Ectodermal cell (in vitro differentiated cells): ENCODE measurements at regions not wholly inside any gene's neighbourhood (a gene's known extent, or its start where the extent isn't known, plus 50 kb on each side); places are given as distances from the start of the nearest gene placed in this dataset.
"Not testable (repeated sequence)": the region's sequence is repeated elsewhere in the genome, so short reads cannot be mapped to it uniquely, and the experiment has no call there.

Experiments
- H3K27ac ChIP-seq: 2 replicates; pipeline ENCODE4 v1.7.0; 2013; ENCODE audit warnings: mild to moderate bottlenecking, low read depth, low read length; ENCODE audit not compliant: insufficient read depth, poor library complexity, severe bottlenecking
- H3K27me3 ChIP-seq: 2 replicates; pipeline ENCODE4 v1.7.0; 2013; ENCODE audit warnings: mild to moderate bottlenecking, low read length; ENCODE audit not compliant: insufficient read depth, control insufficient read depth, poor library complexity, severe bottlenecking
- H3K36me3 ChIP-seq: one replicate; pipeline ENCODE4 v1.7.0; 2013; ENCODE audit warnings: low read length; ENCODE audit not compliant: control insufficient read depth, insufficient read depth
- H3K4me1 ChIP-seq: one replicate; pipeline ENCODE4 v1.7.0; 2013; ENCODE audit warnings: low read length; ENCODE audit not compliant: control insufficient read depth, insufficient read depth
- H3K4me3 ChIP-seq: 2 replicates; pipeline ENCODE4 v1.7.0; 2013; ENCODE audit warnings: low read depth, low read length, control low read depth; ENCODE audit not compliant: insufficient read depth
- H3K9me3 ChIP-seq: 2 replicates; pipeline ENCODE4 v1.7.0; 2013; ENCODE audit warnings: mild to moderate bottlenecking, low read length, moderate library complexity; ENCODE audit not compliant: control insufficient read depth
- WGBS, 2 experiments: methylation state at CpG; one replicate each; pipeline ENCODE4 v1.1.7; 2013; ENCODE audit warnings: missing lambda C conversion rate in 2 of 2; 5-methylcytosine and 5-hydroxymethylcytosine counted together

DNA sequence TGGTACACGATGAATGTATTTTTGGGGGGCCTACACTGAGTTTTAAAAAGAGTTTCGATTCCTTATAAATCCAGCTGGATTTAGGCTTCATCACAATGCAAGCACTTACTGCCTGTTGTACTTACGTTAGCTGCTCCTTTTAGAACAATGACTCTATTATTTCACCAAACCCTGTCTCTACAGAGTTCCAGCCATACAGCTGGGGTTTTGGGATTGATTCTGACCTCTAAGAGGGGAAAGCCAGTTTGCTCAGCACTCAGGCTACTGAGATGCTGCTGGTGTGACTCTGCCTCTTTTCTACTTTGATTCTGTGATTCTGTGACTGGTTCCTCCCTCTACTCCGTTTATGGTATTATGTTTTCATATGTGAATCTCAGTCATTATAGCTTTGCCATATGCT lies 329.7 kb downstream of the ABCC12 start:
- H3K27ac ChIP-seq, result no peak overlapping the region
- peaks cover 2% of the 10 kb centered on the region for H3K9me3 ChIP-seq
- H3K4me1 ChIP-seq, result no peaks in the 10 kb centered on the region
- no peaks in the 10 kb centered on the region for H3K36me3 ChIP-seq
- H3K27me3 ChIP-seq, result no peaks in the 10 kb centered on the region
- 89 to 92% methylated on average over 4 of the region's 4 CpGs for WGBS, 2 experiments
- H3K4me3 ChIP-seq, result no peak overlapping the region

DNA sequence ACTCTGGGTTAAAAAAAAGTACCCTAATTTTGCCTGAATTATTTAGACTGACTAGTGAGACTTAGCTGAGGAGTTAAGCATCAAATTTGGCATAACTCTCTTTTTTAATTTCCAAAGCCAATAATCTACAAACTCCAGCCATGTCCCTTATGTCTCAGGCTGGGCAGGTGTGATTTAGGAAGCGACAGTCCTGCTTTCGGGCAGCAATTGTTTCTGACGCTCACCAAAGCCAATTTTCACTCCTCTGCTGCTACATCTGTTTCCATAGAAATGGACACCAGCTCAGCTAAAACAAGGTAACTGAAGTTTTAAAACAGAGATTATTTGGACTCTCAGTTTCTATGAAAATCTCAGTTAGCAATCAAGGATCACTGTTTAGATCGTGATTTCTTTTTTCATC lies 338.7 kb downstream of the ABCC12 start:
- no peak overlapping the region for H3K4me3 ChIP-seq
- no peaks in the 10 kb centered on the region for H3K36me3 ChIP-seq
- no peak overlapping the region for H3K27ac ChIP-seq
- peaks cover 2% of the 10 kb centered on the region for H3K9me3 ChIP-seq
- H3K4me1 ChIP-seq, result no peaks in the 10 kb centered on the region
- H3K27me3 ChIP-seq, result no peaks in the 10 kb centered on the region
- WGBS, 2 experiments, result 90 to 94% methylated on average over 4 of the region's 4 CpGs

DNA sequence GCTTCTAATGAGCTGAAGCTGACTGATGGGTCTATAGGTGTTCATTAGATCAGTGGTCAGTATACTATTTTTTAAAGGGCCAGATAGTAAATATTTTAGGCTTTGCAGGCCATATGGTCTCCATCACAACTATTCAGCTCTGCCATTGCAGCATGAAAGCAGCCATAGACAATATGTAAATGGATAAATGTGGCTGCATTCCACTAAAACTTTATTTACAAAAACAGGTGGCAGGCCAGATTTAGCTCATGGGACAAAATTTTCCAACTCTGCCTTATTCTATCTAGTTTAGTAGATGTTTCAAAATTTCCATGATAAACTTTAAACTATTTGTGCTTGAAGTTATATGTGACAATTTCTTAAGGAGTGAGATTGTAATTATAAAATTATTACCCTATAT lies 339.3 kb downstream of the ABCC12 start:
- H3K9me3 ChIP-seq, result peaks cover 2% of the 10 kb centered on the region
- H3K27me3 ChIP-seq, result no peaks in the 10 kb centered on the region
- H3K36me3 ChIP-seq, result no peaks in the 10 kb centered on the region
- H3K27ac ChIP-seq, result no peak overlapping the region
- H3K4me3 ChIP-seq, result no peak overlapping the region
- H3K4me1 ChIP-seq, result no peaks in the 10 kb centered on the region

DNA sequence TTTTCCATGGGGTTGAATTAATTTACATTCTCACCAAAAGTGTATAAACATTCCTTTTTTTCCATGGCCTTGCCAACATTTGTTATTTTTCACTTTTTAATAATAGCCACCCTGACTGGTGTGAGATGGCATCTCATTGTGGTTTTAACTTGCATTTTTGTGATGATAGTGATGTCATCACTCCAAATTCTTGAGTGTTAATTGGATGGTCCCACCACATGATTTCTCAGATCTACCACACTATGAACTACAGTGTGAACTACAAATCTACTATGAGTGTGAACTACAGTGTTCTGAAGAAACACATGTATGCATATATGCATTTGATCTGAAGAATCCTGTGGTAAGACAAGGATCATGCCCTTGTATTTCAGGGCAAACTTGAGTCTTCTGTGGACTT lies 340.1 kb downstream of the ABCC12 start:
- H3K4me3 ChIP-seq, result no peak overlapping the region
- no peaks in the 10 kb centered on the region for H3K4me1 ChIP-seq
- H3K27ac ChIP-seq, result no peak overlapping the region
- H3K9me3 ChIP-seq, result peaks cover 2% of the 10 kb centered on the region
- H3K36me3 ChIP-seq, result no peaks in the 10 kb centered on the region
- no peaks in the 10 kb centered on the region for H3K27me3 ChIP-seq

DNA sequence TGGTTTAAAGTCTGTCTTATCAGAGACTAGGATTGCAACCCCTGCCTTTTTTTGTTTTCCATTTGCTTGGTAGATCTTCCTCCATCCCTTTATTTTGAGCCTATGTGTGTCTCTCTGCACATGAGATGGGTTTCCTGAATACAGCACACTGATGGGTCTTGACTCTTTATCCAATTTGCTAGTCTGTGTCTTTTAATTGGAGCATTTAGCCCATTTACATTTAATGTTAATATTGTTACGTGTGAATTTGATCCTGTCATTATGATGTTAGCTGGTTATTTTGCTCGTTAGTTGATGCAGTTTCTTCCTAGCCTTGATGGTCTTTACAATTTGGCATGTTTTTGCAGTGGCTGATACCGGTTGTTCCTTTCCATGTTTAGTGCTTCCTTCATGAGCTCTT lies 344.0 kb downstream of the ABCC12 start:
- H3K4me1 ChIP-seq, H3K27ac ChIP-seq, H3K27me3 ChIP-seq, H3K36me3 ChIP-seq, H3K9me3 ChIP-seq, H3K4me3 ChIP-seq: not testable (repeated sequence)
- 86 to 89% methylated on average over 1 of the region's 3 CpGs for WGBS, 2 experiments

DNA sequence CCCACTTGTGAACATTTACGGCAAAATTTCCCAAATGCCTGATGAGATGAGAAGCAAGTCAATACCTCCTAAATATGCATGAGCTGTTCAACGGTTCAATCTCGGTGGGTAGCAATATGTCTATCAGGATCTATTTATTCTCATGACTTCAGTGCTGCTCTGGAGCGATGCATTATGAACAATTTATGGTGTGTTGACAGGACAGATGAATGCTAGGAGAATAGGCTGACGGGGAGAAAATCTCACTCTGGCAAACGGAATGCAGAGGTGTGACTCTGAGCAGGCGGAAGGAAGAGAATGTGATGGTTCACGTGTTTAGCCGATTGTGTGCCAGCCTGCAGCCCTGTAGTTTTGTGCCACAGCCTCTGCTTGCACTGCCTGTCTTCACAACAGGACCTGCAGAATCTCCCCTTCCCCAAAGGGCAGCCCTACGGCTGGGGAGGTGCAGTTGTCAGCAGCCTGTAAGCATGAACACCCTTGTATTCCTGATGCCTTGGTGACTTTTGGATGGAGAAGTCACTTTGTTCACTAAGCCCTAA lies 345.2 kb downstream of the PHKB start:
- Histone ChIP-seq H3K9me3 (no peaks in the 10 kb centered on the region), H3K4me3 (no peak overlapping the region), H3K27me3 (no peaks in the 10 kb centered on the region), H3K36me3 (no peaks in the 10 kb centered on the region), H3K4me1 (no peaks in the 10 kb centered on the region), H3K27ac (no peak overlapping the region)
- 93 to 94% methylated on average over 10 of the region's 10 CpGs for WGBS, 2 experiments

DNA sequence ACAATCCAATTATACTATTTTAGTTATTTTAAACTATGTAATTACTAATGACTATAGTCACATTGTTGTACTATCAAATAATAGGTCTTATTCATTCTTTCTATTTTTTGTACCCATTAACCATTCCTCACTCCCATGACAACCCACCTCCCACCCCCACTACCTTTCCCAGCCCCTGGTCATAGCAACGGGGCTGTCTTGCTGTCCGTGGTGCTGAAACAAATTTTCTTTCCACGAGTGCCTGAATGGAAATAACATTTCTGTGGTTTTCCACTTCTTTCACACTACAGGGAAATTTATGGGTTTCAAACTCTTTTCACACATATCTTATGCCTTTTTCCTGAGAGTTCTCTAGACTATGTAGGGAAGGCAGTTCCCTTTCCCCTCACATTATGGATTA lies 326.6 kb downstream of the PHKB start:
- Histone ChIP-seq H3K27ac (no peak overlapping the region), H3K27me3 (no peaks in the 10 kb centered on the region), H3K36me3 (no peaks in the 10 kb centered on the region), H3K4me3 (no peak overlapping the region), H3K4me1 (no peaks in the 10 kb centered on the region), H3K9me3 (no peaks in the 10 kb centered on the region)
- 14 to 28% methylated on average over 3 of the region's 3 CpGs for WGBS, 2 experiments

DNA sequence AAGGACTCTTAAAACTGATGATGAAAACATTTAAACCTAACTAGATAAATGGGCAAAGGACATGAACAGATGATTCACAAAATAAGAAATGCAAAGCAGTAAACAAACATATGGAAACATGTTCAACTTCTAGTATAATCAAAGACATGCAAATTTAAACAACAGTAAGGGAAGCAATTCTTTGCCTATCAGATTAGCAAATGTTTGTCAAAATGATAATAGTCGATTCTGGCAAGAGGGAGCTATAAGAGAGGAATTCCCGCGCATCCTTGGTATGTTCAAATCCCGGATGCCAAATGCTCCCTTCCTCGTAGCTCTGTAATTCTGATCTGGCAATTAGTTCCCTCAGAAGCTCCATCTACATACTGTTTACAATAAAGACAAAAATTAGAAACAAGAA lies 320.5 kb downstream of the PHKB start:
- H3K27me3 ChIP-seq, result no peaks in the 10 kb centered on the region
- no peaks in the 10 kb centered on the region for H3K9me3 ChIP-seq
- no peak overlapping the region for H3K4me3 ChIP-seq
- H3K4me1 ChIP-seq, result no peaks in the 10 kb centered on the region
- no peak overlapping the region for H3K27ac ChIP-seq
- WGBS, 2 experiments, result 94 to 97% methylated on average over 5 of the region's 5 CpGs
- H3K36me3 ChIP-seq, result no peaks in the 10 kb centered on the region

DNA sequence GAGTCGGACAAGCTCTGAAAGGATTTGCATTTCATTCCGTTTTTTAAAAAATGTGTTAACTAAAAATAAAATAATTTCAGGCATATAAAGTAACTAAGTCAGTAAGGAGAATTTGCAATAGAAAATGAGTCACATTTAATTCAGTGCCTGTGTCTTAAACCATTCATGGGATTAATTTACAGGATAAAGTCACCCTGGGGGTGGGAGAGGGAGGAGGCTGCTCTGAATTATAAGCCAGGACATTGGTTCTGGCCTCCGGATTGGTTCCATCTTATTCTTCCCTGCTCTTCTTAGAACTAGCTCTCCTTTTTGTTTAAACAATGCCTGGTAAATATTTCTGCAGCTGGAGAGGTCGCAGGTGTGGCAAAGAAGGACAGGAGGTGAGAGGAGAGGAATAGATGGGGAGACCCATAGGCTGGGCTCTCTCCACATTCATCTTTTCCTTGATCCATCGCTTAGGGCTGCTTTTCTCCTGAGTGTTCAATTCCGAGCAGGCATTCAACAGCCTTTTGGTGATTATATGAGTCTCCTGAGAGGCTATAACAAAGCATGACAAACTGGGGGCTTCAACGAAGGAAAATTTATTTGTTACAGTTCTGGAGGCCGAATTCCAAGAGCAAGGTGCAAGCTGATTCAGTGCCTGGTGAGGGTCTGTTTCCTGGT lies 319.2 kb downstream of the PHKB start:
- WGBS, 2 experiments, result 86 to 88% methylated on average over 6 to 7 of the region's 8 CpGs
- no peaks in the 10 kb centered on the region for H3K36me3 ChIP-seq
- no peak overlapping the region for H3K4me3 ChIP-seq
- H3K9me3 ChIP-seq, result no peaks in the 10 kb centered on the region
- H3K27ac ChIP-seq, result no peak overlapping the region
- no peaks in the 10 kb centered on the region for H3K27me3 ChIP-seq
- no peaks in the 10 kb centered on the region for H3K4me1 ChIP-seq

DNA sequence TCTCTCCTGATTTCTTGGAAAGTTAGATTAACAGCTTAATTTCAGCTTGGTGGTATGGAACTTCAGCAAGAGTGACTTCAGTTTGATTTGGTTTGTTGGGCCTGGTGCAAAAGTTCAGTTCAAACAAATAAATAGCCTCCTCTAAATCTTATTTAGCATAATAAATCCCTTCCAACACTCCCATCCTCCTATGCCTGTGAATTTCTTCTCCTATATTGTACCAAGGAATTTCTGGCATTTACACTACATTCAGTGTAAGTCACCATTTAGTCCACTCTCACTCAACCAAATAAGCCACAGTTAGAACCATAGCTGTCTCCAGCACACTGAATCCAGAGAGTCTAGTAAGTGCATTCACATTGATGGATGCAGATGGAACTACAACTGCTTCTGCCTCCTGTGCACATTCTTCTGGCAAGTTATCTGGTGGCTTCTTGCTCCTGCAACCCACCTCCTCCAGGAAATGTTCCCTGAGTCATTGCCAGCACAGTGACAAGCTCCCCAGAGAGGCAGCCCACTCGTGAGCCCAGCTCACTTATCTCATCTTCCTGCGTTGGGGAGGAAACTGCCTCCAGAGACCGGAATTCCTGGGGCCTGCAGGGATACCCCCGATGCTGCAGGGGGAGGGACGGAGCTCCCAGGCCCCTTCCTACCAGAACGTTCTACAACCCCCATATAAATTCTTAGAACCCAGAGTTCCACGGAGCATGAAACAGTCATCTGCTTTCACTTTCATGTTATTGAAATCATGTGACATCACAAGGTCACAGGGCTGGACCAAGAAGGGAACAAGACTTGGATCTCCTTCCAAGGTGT lies 318.3 kb downstream of the PHKB start:
- Histone ChIP-seq H3K9me3 (no peaks in the 10 kb centered on the region), H3K4me3 (no peak overlapping the region), H3K27me3 (no peaks in the 10 kb centered on the region), H3K27ac (no peak overlapping the region), H3K36me3 (no peaks in the 10 kb centered on the region), H3K4me1 (no peaks in the 10 kb centered on the region)
- WGBS, 2 experiments, result 87% methylated on average over 7 of the region's 7 CpGs
